ENCODE measurements at regions not wholly inside any gene's neighbourhood (a gene's known extent, or its start where the extent isn't known, plus 50 kb on each side); places are given as distances from the start of the nearest gene placed in this dataset.
"Not testable (repeated sequence)": the region's sequence is repeated elsewhere in the genome, so short reads cannot be mapped to it uniquely, and the experiment has no call there.

DNA sequence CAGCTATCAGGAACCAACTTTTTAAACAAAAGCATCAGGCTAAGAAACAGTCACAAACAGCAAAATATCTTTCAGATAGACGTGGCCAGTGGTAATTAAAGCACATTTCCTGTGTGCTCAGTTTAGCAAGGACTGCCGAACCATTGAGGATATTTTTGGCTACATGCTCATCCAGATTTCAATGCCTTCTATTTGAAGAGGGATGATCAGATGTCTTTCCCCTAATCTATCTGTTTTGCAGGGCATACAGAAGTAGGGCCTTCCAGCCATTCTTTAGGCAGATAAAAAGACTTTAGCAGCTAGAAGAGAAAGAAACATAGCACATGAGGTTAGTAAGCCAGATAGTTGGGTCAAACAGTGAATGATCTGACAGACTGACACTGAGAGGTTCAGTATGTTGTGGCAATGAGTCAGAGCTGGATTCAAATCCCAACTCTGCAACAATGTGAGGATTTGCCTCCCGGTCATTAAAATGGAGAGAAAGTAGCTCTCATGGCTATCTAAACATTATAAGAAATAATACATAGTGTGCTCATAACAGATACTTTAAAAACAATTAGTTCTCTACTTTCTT is 100.0 kb upstream of the PRKG2 start:
- no peak for DNase-seq

DNA sequence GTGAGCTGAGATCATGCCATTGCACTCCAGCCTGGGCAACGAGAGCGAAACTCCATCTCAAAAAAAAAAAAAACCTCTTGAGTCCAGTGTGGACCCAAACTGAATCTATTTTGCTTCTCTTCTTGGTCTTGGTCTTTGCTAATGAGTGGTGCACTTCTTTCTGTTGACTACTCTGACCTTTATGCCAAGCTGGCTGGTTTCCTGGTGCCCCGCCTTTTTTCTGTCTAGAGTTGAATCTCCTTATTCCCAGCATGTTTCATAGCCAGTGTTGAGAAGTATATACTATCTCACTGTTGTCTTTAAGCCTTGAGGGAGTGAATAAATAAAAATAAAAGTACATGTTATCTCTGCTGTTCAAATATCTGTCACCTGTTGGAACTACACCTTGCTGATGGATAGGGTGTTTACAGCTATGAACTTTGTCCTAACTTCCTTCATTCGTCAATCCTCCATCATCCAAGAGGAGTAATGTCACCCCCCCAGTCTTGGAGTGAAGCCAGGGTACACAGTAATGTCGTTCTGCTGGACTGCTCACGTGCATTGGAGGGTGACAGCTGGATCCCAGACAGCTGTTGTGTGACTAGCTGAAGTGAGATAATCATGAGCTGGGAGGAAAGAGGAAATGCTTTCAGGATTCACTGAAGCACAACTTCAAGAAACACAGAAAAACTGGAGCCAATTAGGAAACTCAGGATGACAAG is 99.3 kb upstream of the PRKG2 start:
- DNase-seq, result peak; percentile 13 to 46 (median 22)

DNA sequence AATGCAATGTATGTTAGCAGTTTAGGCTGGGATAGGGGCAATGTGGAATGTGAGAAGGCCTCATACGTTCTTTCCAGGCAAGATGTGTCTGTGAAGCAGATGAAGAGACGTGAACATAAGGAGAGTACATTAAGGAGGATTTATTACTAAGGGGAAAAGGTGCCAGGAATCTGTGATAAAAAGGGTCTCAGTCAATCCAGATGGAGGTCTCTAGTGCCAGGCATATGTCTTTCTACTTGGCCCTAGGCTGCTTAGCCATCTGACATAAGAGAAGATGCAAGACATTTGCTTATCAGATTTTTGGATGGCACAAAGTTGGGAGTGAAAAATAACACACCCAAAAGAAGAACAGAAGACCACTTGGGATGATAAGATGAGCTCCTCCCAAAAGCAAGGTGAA is 93.0 kb upstream of the PRKG2 start:
- no peak for DNase-seq

DNA sequence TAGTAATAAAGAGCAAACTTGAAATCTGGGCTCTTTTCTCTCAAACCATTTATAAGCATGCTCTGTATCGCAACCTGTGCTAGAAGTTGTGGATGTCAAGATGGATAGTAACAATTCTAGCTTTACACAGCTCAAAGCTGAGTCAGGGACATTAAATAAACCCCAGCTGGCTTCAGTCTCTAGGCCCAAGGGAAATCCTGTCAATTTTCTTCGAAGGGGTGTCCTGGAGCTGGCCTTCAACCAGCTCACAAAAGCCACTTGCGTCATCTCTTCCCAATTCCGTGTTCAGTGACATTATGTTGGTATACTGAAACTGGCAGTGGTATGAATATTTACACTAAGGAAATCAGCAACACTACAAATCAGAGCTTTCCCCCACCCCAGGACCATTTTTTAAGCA is 89.8 kb upstream of the PRKG2 start:
- DNase-seq, result no peak

DNA sequence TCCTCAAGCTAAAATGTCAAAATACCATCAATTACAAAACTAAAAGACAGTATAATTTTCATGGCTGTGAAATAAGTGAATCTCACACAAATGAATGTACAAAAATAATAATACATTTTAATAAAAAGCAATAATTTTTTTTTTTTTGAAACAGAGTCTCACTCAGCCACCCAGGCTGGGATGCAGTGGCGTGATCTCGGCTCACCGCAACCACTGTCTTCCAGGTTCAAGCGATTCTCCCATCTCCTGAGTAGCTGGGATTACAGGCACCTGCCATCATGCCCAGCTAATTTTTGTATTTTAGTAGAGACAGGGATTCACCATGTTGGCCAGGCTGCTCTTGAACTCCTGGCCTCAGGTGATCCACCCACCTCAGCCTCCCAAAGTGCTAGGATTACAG is 85.3 kb upstream of the PRKG2 start:
- not testable (repeated sequence) for DNase-seq

DNA sequence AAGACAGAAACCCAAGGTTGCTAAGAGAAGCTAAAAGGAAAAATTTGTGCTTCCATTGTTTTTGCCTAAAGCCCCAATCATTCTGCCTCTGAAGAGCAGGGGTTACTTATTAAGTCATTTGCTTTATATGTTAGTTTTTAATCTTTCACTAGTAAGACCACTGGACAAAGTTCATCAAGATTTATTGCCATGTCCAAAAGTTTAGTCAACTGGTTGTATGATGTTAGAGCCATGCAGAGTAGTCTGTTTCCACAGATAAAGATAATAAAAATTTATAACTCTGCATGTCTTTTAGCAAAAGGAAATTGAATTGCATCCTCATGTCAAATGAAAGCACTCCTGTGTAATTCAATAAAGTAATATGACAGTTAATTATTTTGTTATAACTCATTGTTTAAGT is 75.8 kb upstream of the PRKG2 start:
- no peak for DNase-seq

DNA sequence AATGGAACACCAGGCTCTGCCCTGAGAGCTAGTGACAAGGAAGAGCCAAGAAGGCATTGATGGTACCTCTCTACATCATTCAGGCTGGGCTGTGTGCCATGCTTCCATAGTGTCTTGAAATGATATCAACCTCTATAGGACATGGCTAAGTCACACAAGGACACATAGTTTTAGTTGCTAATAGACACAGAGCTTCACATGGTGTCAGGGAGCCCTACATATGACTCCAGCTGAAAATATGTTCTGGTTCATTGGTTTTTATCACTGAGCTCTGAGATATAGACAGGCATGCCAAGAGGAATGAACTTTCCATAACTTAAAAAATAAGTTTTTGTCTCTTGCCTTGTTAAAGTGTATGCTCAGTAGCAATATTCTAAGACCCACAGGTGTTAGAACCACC is 72.1 kb upstream of the PRKG2 start:
- no peak for DNase-seq

DNA sequence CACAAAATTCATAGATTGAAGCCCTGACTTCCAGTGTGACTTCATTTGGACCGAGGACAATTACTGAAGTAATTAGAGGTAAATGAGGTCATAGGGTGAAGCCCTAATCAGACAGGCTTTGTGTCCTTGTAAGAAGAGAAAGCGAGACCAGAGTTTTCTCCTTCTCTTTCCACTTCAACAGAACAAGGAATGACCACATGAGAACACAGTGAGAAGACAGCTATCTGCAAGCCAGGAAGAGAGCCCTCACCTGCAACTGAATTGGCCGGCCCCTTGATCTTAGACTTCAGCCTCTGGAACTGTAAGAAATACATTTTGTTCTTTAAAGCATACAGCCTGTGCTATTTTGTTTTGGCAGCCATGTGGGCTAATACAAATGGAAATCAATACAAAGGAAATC is 67.1 kb upstream of the PRKG2 start:
- no peak for DNase-seq

DNA sequence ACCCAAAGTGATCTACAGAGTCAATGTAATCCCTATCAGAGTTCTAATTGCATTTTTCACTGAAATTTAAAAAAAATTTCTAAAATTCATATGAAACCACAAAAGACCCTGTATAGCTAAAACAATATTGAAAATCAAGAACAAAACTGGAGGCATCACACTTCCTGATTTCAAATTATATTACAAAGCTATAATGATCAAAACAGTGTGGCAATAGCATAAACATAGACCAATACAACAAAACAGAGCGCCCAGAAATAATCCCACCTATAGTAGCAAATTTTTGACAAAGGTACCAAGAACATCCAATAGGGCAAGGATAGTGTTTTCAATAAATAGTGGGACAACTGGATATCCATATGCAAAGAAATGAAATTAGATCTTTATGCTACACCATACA is 59.4 kb upstream of the PRKG2 start:
- DNase-seq, result no peak

DNA sequence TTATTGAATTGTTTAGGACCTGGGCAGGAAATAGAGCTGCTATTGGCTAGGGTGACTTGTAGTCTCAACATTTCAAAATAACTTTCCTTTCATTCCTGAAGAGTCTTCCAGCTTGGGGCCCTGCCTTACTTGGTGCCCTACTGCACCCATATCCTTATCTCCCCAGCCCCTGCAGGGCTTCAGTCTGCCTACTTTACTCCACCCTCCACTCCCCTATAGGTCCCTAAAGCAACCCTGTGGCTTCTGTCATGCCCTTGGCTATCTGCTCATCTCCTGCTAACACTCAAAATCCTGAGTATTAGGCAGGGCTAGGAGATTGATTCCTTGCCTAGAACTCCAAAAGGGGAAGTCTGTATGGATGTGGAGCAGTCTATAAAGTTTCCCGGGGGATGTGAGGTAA is 57.6 kb upstream of the PRKG2 start:
- no peak for DNase-seq

Measured in suppressor macrophage (primary cell).